KMS-11 (cell line): ENCODE measurements at regions not wholly inside any gene's neighbourhood (a gene's known extent, or its start where the extent isn't known, plus 50 kb on each side); places are given as distances from the start of the nearest gene placed in this dataset.

Experiments
- H2AFZ ChIP-seq: fragments of 200-600 bp; sonication (generic); 2 replicates; pipeline ENCODE4 v1.6.1; 2016; ENCODE audit warnings: antibody characterized with exemption, mixed run types, low read depth
- H3K27ac ChIP-seq: fragments of 200-600 bp; sonication (generic); 2 replicates; pipeline ENCODE4 v1.6.1; 2016; ENCODE audit warnings: mild to moderate bottlenecking, mixed run types
- H3K27me3 ChIP-seq: fragments of 200-600 bp; sonication (generic); 2 replicates; pipeline ENCODE4 v1.6.1; 2017; ENCODE audit warnings: mild to moderate bottlenecking, low read depth, mixed run types, moderate library complexity; ENCODE audit not compliant: insufficient read depth
- H3K36me3 ChIP-seq: fragments of 200-600 bp; sonication (generic); 2 replicates; pipeline ENCODE4 v1.6.1; 2017; ENCODE audit warnings: mild to moderate bottlenecking, mixed run types; ENCODE audit not compliant: insufficient read depth
- H3K4me1 ChIP-seq: fragments of 200-600 bp; sonication (generic); 2 replicates; pipeline ENCODE4 v1.6.1; 2016; ENCODE audit warnings: mild to moderate bottlenecking, low read depth, mixed run types; ENCODE audit not compliant: poor library complexity, severe bottlenecking
- H3K4me2 ChIP-seq: fragments of 200-600 bp; sonication (generic); 2 replicates; pipeline ENCODE4 v1.7.0; 2016; ENCODE audit warnings: mild to moderate bottlenecking, mixed run types
- H3K4me3 ChIP-seq: fragments of 200-600 bp; sonication (generic); IDR thresholded peaks from 2 replicates; pipeline ENCODE4 v1.6.1; 2017; ENCODE audit warnings: low read depth, low read length, mixed read lengths; ENCODE audit not compliant: insufficient read depth
- H3K79me2 ChIP-seq: fragments of 200-600 bp; sonication (generic); 2 replicates; pipeline ENCODE4 v1.6.1; 2016; ENCODE audit warnings: low read depth, mixed run types; ENCODE audit not compliant: insufficient read depth
- H3K9ac ChIP-seq: fragments of 200-600 bp; sonication (generic); 2 replicates; pipeline ENCODE4 v1.6.1; 2016; ENCODE audit warnings: mild to moderate bottlenecking, mixed run types
- H4K20me1 ChIP-seq: fragments of 200-600 bp; sonication (generic); 2 replicates; pipeline ENCODE4 v1.6.1; 2016; ENCODE audit warnings: mild to moderate bottlenecking, mixed run types; ENCODE audit not compliant: insufficient read depth
- CTCF ChIP-seq: fragments of 200-600 bp; sonication (generic); conservative IDR thresholded peaks from 2 replicates; pipeline ENCODE4 v1.6.1; 2017; ENCODE audit warnings: low read depth, mild to moderate bottlenecking, antibody characterized with exemption, low read length, moderate library complexity, mixed read lengths

GRCh38 chr1:81432654-81433109, 368.1 kb upstream of the ADGRL2 start:
- H3K4me3 ChIP-seq = no peak overlapping the region
- no peaks in the 10 kb centered on the region for H3K79me2 ChIP-seq
- no peak overlapping the region for H3K4me2 ChIP-seq
- no peaks in the 10 kb centered on the region for H3K27me3 ChIP-seq
- no peaks in the 10 kb centered on the region for H3K4me1 ChIP-seq
- no peaks in the 10 kb centered on the region for H3K36me3 ChIP-seq
- no peak overlapping the region for H3K27ac ChIP-seq
- no peaks in the 10 kb centered on the region for H4K20me1 ChIP-seq
- TF ChIP-seq CTCF = no peak
- H2AFZ ChIP-seq = no peak overlapping the region
- H3K9ac ChIP-seq = no peak overlapping the region

- Histone ChIP-seq H2AFZ (no peak overlapping the region), H3K4me3 (no peak overlapping the region), H3K79me2 (no peaks in the 10 kb centered on the region), H3K27me3 (no peaks in the 10 kb centered on the region), H3K27ac (no peak overlapping the region), H3K4me2 (no peak overlapping the region), H3K36me3 (no peaks in the 10 kb centered on the region), H3K9ac (no peak overlapping the region), H4K20me1 (no peaks in the 10 kb centered on the region), H3K4me1 (no peaks in the 10 kb centered on the region)
- TF ChIP-seq CTCF = no peak
Observed at GRCh38 chr1:81432059-81432458, 368.7 kb upstream of the ADGRL2 start.

- Histone ChIP-seq H3K4me2 (no peak overlapping the region), H3K36me3 (no peaks in the 10 kb centered on the region), H2AFZ (no peak overlapping the region), H3K4me3 (no peak overlapping the region), H3K4me1 (no peaks in the 10 kb centered on the region), H3K9ac (no peak overlapping the region), H4K20me1 (no peaks in the 10 kb centered on the region), H3K27ac (no peak overlapping the region), H3K79me2 (no peaks in the 10 kb centered on the region), H3K27me3 (no peaks in the 10 kb centered on the region)
- TF ChIP-seq CTCF = no peak
Observed at GRCh38 chr1:81431624-81432000, 369.1 kb upstream of the ADGRL2 start.

- Histone ChIP-seq H4K20me1 (no peaks in the 10 kb centered on the region), H3K27ac (no peak overlapping the region), H3K27me3 (no peaks in the 10 kb centered on the region), H3K4me1 (no peaks in the 10 kb centered on the region), H3K4me3 (no peak overlapping the region), H2AFZ (no peak overlapping the region), H3K36me3 (no peaks in the 10 kb centered on the region), H3K79me2 (no peaks in the 10 kb centered on the region), H3K4me2 (no peak overlapping the region), H3K9ac (no peak overlapping the region)
- no peak for TF ChIP-seq CTCF
Observed at GRCh38 chr1:81430955-81431623, 369.6 kb upstream of the ADGRL2 start.
